ENCODE measurements at regions not wholly inside any gene's neighbourhood (a gene's known extent, or its start where the extent isn't known, plus 50 kb on each side); places are given as distances from the start of the nearest gene placed in this dataset.

DNA sequence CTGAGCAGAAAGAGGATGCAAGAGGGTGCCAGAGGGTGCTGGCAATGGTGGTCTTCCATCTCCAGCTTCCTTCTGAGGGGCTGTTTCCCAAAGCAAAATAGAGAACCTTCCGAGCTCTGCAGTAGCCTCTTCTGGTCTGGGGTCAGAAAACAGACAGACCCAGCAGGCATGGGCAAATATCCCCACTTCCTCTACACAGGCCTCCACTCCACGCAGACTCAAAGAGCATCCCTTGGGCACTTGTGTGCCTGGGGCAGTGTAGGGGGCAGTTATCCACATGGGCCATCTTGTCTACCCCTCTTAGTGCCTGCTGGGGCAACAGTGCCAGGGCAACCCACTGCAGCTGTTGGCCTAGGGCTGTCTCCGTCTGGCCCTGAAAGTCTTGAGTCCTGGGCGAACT, 231.9 kb downstream of the TTC8 start:
- H3K27me3 ChIP-seq (ENCODE audit: insufficient read depth, low read depth, low read length), result no peaks in the 10 kb centered on the region
- H3K4me2 ChIP-seq (ENCODE audit: low read length), result no peak overlapping the region
- no peak overlapping the region for H3K9ac ChIP-seq (ENCODE audit: low read length)
- H4K20me1 ChIP-seq (ENCODE audit: insufficient read depth), result no peaks in the 10 kb centered on the region
- H3F3A ChIP-seq (ENCODE audit: insufficient read depth, low read length, poor library complexity, severe bottlenecking), result no peaks in the 10 kb centered on the region
- H2AFZ ChIP-seq (ENCODE audit: low read depth, low read length), result no peak overlapping the region
- H3K79me2 ChIP-seq (replicated peaks; ENCODE audit: insufficient read depth, low read length), result no peaks in the 10 kb centered on the region
- no peaks in the 10 kb centered on the region for H3K36me3 ChIP-seq (ENCODE audit: insufficient read depth, low read length)
- H3K9me2 ChIP-seq (ENCODE audit: insufficient read depth, low read length), result no peaks in the 10 kb centered on the region
- H3K4me3 ChIP-seq (ENCODE audit: low read length), result no peak overlapping the region
- no peak for TF ChIP-seq MXI1 (conservative IDR thresholded peaks at IDR 0.05; ENCODE audit: poor library complexity, severe bottlenecking)
- TF ChIP-seq POLR2AphosphoS5 (IDR thresholded peaks at IDR 0.05), result no peak
- TF ChIP-seq, protein P1, sequence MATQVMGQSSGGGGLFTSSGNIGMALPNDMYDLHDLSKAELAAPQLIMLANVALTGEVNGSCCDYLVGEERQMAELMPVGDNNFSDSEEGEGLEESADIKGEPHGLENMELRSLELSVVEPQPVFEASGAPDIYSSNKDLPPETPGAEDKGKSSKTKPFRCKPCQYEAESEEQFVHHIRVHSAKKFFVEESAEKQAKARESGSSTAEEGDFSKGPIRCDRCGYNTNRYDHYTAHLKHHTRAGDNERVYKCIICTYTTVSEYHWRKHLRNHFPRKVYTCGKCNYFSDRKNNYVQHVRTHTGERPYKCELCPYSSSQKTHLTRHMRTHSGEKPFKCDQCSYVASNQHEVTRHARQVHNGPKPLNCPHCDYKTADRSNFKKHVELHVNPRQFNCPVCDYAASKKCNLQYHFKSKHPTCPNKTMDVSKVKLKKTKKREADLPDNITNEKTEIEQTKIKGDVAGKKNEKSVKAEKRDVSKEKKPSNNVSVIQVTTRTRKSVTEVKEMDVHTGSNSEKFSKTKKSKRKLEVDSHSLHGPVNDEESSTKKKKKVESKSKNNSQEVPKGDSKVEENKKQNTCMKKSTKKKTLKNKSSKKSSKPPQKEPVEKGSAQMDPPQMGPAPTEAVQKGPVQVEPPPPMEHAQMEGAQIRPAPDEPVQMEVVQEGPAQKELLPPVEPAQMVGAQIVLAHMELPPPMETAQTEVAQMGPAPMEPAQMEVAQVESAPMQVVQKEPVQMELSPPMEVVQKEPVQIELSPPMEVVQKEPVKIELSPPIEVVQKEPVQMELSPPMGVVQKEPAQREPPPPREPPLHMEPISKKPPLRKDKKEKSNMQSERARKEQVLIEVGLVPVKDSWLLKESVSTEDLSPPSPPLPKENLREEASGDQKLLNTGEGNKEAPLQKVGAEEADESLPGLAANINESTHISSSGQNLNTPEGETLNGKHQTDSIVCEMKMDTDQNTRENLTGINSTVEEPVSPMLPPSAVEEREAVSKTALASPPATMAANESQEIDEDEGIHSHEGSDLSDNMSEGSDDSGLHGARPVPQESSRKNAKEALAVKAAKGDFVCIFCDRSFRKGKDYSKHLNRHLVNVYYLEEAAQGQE (IDR thresholded peaks at IDR 0.05; ENCODE audit: borderline replicate concordance), result no peak
- TF ChIP-seq EP300 (conservative IDR thresholded peaks at IDR 0.05; ENCODE audit: poor library complexity, severe bottlenecking), result no peak
- TF ChIP-seq, protein P2, sequence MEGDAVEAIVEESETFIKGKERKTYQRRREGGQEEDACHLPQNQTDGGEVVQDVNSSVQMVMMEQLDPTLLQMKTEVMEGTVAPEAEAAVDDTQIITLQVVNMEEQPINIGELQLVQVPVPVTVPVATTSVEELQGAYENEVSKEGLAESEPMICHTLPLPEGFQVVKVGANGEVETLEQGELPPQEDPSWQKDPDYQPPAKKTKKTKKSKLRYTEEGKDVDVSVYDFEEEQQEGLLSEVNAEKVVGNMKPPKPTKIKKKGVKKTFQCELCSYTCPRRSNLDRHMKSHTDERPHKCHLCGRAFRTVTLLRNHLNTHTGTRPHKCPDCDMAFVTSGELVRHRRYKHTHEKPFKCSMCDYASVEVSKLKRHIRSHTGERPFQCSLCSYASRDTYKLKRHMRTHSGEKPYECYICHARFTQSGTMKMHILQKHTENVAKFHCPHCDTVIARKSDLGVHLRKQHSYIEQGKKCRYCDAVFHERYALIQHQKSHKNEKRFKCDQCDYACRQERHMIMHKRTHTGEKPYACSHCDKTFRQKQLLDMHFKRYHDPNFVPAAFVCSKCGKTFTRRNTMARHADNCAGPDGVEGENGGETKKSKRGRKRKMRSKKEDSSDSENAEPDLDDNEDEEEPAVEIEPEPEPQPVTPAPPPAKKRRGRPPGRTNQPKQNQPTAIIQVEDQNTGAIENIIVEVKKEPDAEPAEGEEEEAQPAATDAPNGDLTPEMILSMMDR (IDR thresholded peaks at IDR 0.05; ENCODE audit: poor library complexity, severe bottlenecking), result no peak
- no peak for TF ChIP-seq RAD21 (conservative IDR thresholded peaks at IDR 0.05)
- TF ChIP-seq EZH2 (IDR thresholded peaks at IDR 0.05; ENCODE audit: borderline replicate concordance, insufficient read depth, low read length, poor library complexity, severe bottlenecking), result no peak
- TF ChIP-seq SMC3 (conservative IDR thresholded peaks at IDR 0.05; ENCODE audit: poor library complexity), result no peak
- TF ChIP-seq TAF1 (IDR thresholded peaks at IDR 0.05; ENCODE audit: low read depth), result no peak
- H3K27ac ChIP-seq (ENCODE audit: low read length), result no peak overlapping the region
- H3K9me3 ChIP-seq (ENCODE audit: low read length), result no peaks in the 10 kb centered on the region

DNA sequence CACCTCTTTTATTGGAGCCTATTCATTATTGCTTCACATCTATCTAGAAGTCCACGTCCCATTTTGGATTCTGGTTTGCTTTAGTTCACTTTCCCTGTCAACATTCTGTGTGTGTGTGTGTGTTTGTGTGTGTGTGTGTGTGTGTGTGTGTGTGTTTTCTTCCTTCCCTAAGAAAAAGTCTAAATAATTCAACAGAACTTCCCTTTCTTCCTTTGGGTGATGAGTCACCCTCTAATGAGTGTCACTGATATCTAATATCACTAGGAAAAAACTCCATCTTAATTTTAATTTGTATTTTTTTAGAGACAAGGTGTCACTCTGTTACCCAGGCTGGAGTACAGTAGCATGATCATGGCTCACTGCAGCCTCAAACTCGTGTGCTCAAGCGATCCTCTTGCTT, 234.2 kb downstream of the TTC8 start:
- Histone ChIP-seq H3K4me3 (ENCODE audit: low read length) (no peak overlapping the region), H3K4me2 (ENCODE audit: low read length) (no peak overlapping the region), H3K27ac (ENCODE audit: low read length) (no peak overlapping the region), H3K9me2 (ENCODE audit: insufficient read depth, low read length) (no peaks in the 10 kb centered on the region), H3F3A (ENCODE audit: insufficient read depth, low read length, poor library complexity, severe bottlenecking) (no peaks in the 10 kb centered on the region), H3K9ac (ENCODE audit: low read length) (no peak overlapping the region), H4K20me1 (ENCODE audit: insufficient read depth) (no peaks in the 10 kb centered on the region), H3K79me2 (replicated peaks; ENCODE audit: insufficient read depth, low read length) (no peaks in the 10 kb centered on the region), H2AFZ (ENCODE audit: low read depth, low read length) (no peak overlapping the region), H3K9me3 (ENCODE audit: low read length) (no peaks in the 10 kb centered on the region), H3K27me3 (ENCODE audit: insufficient read depth, low read depth, low read length) (no peaks in the 10 kb centered on the region), H3K36me3 (ENCODE audit: insufficient read depth, low read length) (no peaks in the 10 kb centered on the region)
- TF ChIP-seq EP300 (conservative IDR thresholded peaks at IDR 0.05; ENCODE audit: poor library complexity, severe bottlenecking) (no peak), POLR2AphosphoS5 (IDR thresholded peaks at IDR 0.05) (no peak), SMC3 (conservative IDR thresholded peaks at IDR 0.05; ENCODE audit: poor library complexity) (no peak), EZH2 (IDR thresholded peaks at IDR 0.05; ENCODE audit: borderline replicate concordance, insufficient read depth, low read length, poor library complexity, severe bottlenecking) (no peak)
- TF ChIP-seq, protein P2 (IDR thresholded peaks at IDR 0.05; ENCODE audit: poor library complexity, severe bottlenecking), result no peak
- TF ChIP-seq, protein P1 (IDR thresholded peaks at IDR 0.05; ENCODE audit: borderline replicate concordance), result no peak

Measured in neural cell (in vitro differentiated cells).